ENCODE measurements at regions not wholly inside any gene's neighbourhood (a gene's known extent, or its start where the extent isn't known, plus 50 kb on each side); places are given as distances from the start of the nearest gene placed in this dataset.
"Not testable (repeated sequence)": the region's sequence is repeated elsewhere in the genome, so short reads cannot be mapped to it uniquely, and the experiment has no call there.

- ATAC-seq, result no peak
- no peak for DNase-seq
- intact Hi-C loops (cut with micrococcal nuclease), result no loop called here
- CTCF ChIA-PET, result interaction anchor here (1.0 kb wide), 1 partner anchor 66 kb away, joined by 3 read pairs; no protein-coding TSS in a partner anchor
- peaks cover 20% of the 10 kb centered on the region for H3K27me3 Mint-ChIP-seq
- H3K36me3 Mint-ChIP-seq (ENCODE audit: low read depth), result no peaks in the 10 kb centered on the region
- no peaks in the 10 kb centered on the region for H3K9me3 Mint-ChIP-seq
- H3K4me3 Mint-ChIP-seq, result no peak overlapping the region
- no peak for TF ChIP-seq CTCF (IDR thresholded peaks at IDR 0.05)
- no peaks in the 10 kb centered on the region for H3K4me1 Mint-ChIP-seq (ENCODE audit: low read depth)
- no peak overlapping the region for H3K27ac Mint-ChIP-seq
- POLR2A ChIA-PET, result no interaction called here
Observed at GRCh38 chr6:6742535-6742934, 154.0 kb downstream of the LY86 start.

- Mint-ChIP-seq H3K9me3 (no peaks in the 10 kb centered on the region), H3K27ac (no peak overlapping the region), H3K4me3 (no peak overlapping the region), H3K27me3 (peaks cover 6% of the 10 kb centered on the region), H3K4me1 (ENCODE audit: low read depth) (no peaks in the 10 kb centered on the region), H3K36me3 (ENCODE audit: low read depth) (no peaks in the 10 kb centered on the region)
- ChIA-PET POLR2A (no interaction called here), CTCF (no interaction called here)
- no peak for ATAC-seq
- intact Hi-C loops (cut with micrococcal nuclease), result no loop called here
- no peak for DNase-seq
- TF ChIP-seq CTCF (IDR thresholded peaks at IDR 0.05), result no peak
Observed at GRCh38 chr6:6744551-6744950, 156.0 kb downstream of the LY86 start.

- H3K27ac Mint-ChIP-seq; H3K4me1 Mint-ChIP-seq (ENCODE audit: low read depth); POLR2A ChIA-PET; DNase-seq; H3K27me3 Mint-ChIP-seq; H3K9me3 Mint-ChIP-seq; H3K4me3 Mint-ChIP-seq; CTCF ChIA-PET; H3K36me3 Mint-ChIP-seq (ENCODE audit: low read depth); ATAC-seq; intact Hi-C loops (cut with micrococcal nuclease): not testable (repeated sequence)
Observed at GRCh38 chr6:6745637-6746332, 157.3 kb downstream of the LY86 start.

- POLR2A ChIA-PET, result no interaction called here
- DNase-seq (no peak), ATAC-seq (no peak)
- TF ChIP-seq CTCF (IDR thresholded peaks at IDR 0.05), result no peak
- H3K4me3 Mint-ChIP-seq, result no peak overlapping the region
- peaks cover 7% of the 10 kb centered on the region for H3K4me1 Mint-ChIP-seq (ENCODE audit: low read depth)
- peaks cover 6% of the 10 kb centered on the region for H3K27me3 Mint-ChIP-seq
- H3K9me3 Mint-ChIP-seq, result no peaks in the 10 kb centered on the region
- no peaks in the 10 kb centered on the region for H3K36me3 Mint-ChIP-seq (ENCODE audit: low read depth)
- H3K27ac Mint-ChIP-seq, result no peak overlapping the region
- intact Hi-C loops (cut with micrococcal nuclease), result no loop called here
- CTCF ChIA-PET, result no interaction called here
Observed at GRCh38 chr6:6746333-6746969, 157.9 kb downstream of the LY86 start.

GRCh38 chr6:6746970-6747338 lies 158.4 kb downstream of the LY86 start:
- ChIA-PET CTCF (no interaction called here), POLR2A (no interaction called here)
- Mint-ChIP-seq H3K36me3 (ENCODE audit: low read depth) (no peaks in the 10 kb centered on the region), H3K27me3 (peaks cover 6% of the 10 kb centered on the region), H3K9me3 (no peaks in the 10 kb centered on the region), H3K4me3 (no peak overlapping the region), H3K27ac (no peak overlapping the region), H3K4me1 (ENCODE audit: low read depth) (peaks cover 12% of the 10 kb centered on the region)
- ATAC-seq (no peak), DNase-seq (no peak)
- intact Hi-C loops (cut with micrococcal nuclease), result no loop called here
- no peak for TF ChIP-seq CTCF (IDR thresholded peaks at IDR 0.05)

Measured in activated CD8-positive, alpha-beta T cell treated with anti-CD3 and anti-CD28 coated beads for 36 hours (primary cell).